Peyer's patch (tissue), 4 donors: ENCODE measurements at regions not wholly inside any gene's neighbourhood (a gene's known extent, or its start where the extent isn't known, plus 50 kb on each side); places are given as distances from the start of the nearest gene placed in this dataset.

Experiments used
- CTCF ChIP-seq, 6 experiments: fragments of 450-650 bp in 4 of 6; fragments of 200-600 bp in 2 of 6; sonication (generic) in 1 of 6; IDR thresholded peaks; one replicate each; pipeline ENCODE4 v1.5.1; 2017 to 2019; ENCODE audit warnings: antibody characterized with exemption in 6 of 6, mild to moderate bottlenecking in 3 of 6, moderate library complexity in 1 of 6
- POLR2A ChIP-seq, 2 donors: fragments of 450-650 bp; IDR thresholded peaks; one replicate each; pipeline ENCODE4 v1.5.1; 2017; ENCODE audit warnings: antibody characterized with exemption in 2 of 2, mild to moderate bottlenecking in 2 of 2, moderate library complexity in 2 of 2

DNA sequence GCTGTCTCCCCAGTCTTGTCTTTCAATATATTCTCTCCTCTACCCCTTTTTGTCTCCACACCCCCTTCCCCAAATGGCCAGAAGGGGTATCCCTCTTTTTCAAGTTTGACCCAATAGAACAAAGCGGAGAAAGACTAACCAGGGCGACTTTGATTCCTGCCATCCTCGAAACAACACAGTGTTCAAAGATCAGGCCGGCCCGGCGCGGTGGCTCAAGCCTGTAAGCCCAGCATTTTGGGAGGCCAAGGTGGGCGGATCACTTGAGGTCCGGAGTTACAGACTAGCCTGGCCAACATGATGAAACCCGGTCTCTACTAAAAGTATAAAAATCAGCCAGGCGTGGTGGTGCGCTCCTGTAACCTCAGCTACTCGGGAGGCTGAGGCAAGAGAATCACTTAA is 77.0 kb upstream of the IFNAR2 start:
- TF ChIP-seq CTCF (IDR thresholded peaks at IDR 0.05) (no peak), POLR2A (IDR thresholded peaks at IDR 0.05) (no peak)
